Panc1 (cell line): ENCODE measurements at regions not wholly inside any gene's neighbourhood (a gene's known extent, or its start where the extent isn't known, plus 50 kb on each side); places are given as distances from the start of the nearest gene placed in this dataset.

Experiments used
- ATAC-seq: fragments of 200-7000 bp; cut with Tn5 transposase; 2 replicates; pipeline ENCODE4 v1.9.1; 2020; ENCODE audit warnings: mild to moderate bottlenecking, moderate library complexity
- BruUV-seq: library from RNA; stranded (reverse); fragments of 400-500 nt; replicated peaks from 2 replicates; lab custom pipeline; 2021; lab: Mats Ljungman, UMichigan
- CTCF ChIA-PET: fragments of 300-600 bp; sonication (Branson Sonifier 250); formaldehyde crosslinking; loops from one replicate; lab custom pipeline; 2022; ENCODE audit warnings: antibody characterized with exemption; lab: Charles Lee
- POLR2A ChIA-PET: fragments of 300-600 bp; sonication (Branson Sonifier 250); formaldehyde crosslinking; loops from one replicate; lab custom pipeline; 2022; ENCODE audit warnings: antibody characterized with exemption; lab: Charles Lee
- DNase-seq: peaks from one replicate; pipeline ENCODE4 v3.0.0-alpha.2; 2010; ENCODE audit warnings: low read depth, low spot score
- H3K27ac ChIP-seq: 2 replicates; pipeline ENCODE4 v1.5.1; 2011; ENCODE audit warnings: mild to moderate bottlenecking, low read length, inconsistent platforms
- H3K27me3 ChIP-seq: fragments of 200-500 bp; sonication (Bioruptor generic); 2 replicates; pipeline ENCODE4 v1.6.0; 2014; ENCODE audit warnings: low read length, inconsistent platforms; ENCODE audit not compliant: control insufficient read depth, insufficient read depth
- H3K36me3 ChIP-seq: fragments of 200-500 bp; sonication (Bioruptor generic); 2 replicates; pipeline ENCODE4 v1.5.1; 2014; ENCODE audit warnings: inconsistent platforms, mild to moderate bottlenecking, low read length, moderate library complexity; ENCODE audit not compliant: control insufficient read depth, insufficient read depth
- H3K4me1 ChIP-seq: 2 replicates; pipeline ENCODE4 v1.5.1; 2011; ENCODE audit warnings: inconsistent platforms, mild to moderate bottlenecking, low read length, moderate library complexity; ENCODE audit not compliant: control insufficient read depth, insufficient read depth
- H3K4me3 ChIP-seq, 2 experiments: 2 replicates each; pipeline ENCODE4 v1.5.1; 2011 to 2012; ENCODE audit warnings: low read depth in 2 of 2, low read length in 2 of 2, mild to moderate bottlenecking in 2 of 2, inconsistent platforms in 1 of 2, moderate library complexity in 1 of 2
- H3K9me3 ChIP-seq: fragments of 200-500 bp; sonication (Bioruptor generic); 2 replicates; pipeline ENCODE4 v1.5.1; 2014; ENCODE audit warnings: low read depth, mild to moderate bottlenecking, inconsistent platforms, low read length, moderate library complexity; ENCODE audit not compliant: control insufficient read depth, insufficient read depth
- POLR2AphosphoS5 ChIP-seq: IDR thresholded peaks from 2 replicates; pipeline ENCODE4 v1.6.1; 2012; ENCODE audit warnings: mild to moderate bottlenecking, low read depth, low read length, moderate library complexity
- REST ChIP-seq, 2 experiments: IDR thresholded peaks; 2 replicates each; pipeline ENCODE4 v1.6.1; 2011 to 2012; ENCODE audit warnings: low read depth in 2 of 2, control low read depth in 1 of 2, low read length in 1 of 2, mild to moderate bottlenecking in 1 of 2, moderate library complexity in 1 of 2; ENCODE audit not compliant: insufficient read depth in 1 of 2
- SIN3A ChIP-seq: IDR thresholded peaks from 2 replicates; pipeline ENCODE4 v1.6.1; 2012; ENCODE audit warnings: low read depth, mild to moderate bottlenecking, low read length, moderate library complexity, borderline replicate concordance; ENCODE audit not compliant: insufficient read depth
- TCF7L2 ChIP-seq: IDR thresholded peaks from 2 replicates; pipeline ENCODE4 v1.6.1; 2011; ENCODE audit warnings: mild to moderate bottlenecking, low read depth, low read length, inconsistent platforms
- in situ Hi-C: cut with HindIII; loops from 2 replicates; pipeline ENCODE4 v1.10.0; 2016; ENCODE audit warnings: low sequenced_read_pairs, low pct_unique_long_range_greater_than_20kb
- intact Hi-C: fragments of 100-400 bp; cut with micrococcal nuclease; formaldehyde crosslinking; loops from one replicate; pipeline ENCODE4 v1.10.0; 2022; ENCODE audit not compliant: unreplicated experiment
- TF ChIP-seq, protein P1 (sequence below): fragments of 450-650 bp; IDR thresholded peaks from 2 replicates; pipeline ENCODE4 v1.5.1; 2017; ENCODE audit warnings: mild to moderate bottlenecking

DNA sequence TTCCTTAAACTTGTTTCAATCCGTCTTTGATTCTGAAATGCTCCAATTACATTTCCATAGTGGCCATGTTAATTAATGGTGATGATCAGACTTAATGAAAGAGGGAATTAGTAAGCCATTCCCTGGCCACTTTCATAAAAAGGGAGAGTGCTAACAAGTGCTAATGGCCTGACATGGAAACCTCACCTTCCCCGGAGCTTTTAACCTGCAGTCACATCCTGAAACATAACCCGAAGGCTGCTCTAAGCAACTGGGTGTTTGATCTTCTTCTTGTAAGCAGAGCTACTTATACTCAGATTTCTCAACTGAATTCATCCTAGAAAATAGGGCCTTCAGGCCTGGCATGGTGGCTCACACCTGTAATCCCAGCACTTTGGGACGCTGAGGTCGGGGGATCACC, 67.1 kb upstream of the ZMYND8 start:
- POLR2A ChIA-PET: no interaction called here
- no TSS peak for BruUV-seq
- H3K4me1 ChIP-seq: no peaks in the 10 kb centered on the region
- no peaks in the 10 kb centered on the region for H3K36me3 ChIP-seq
- no peak overlapping the region for H3K27ac ChIP-seq
- ATAC-seq (no peak), DNase-seq (no peak)
- in situ Hi-C loops (no loop called here), intact Hi-C loops (no loop called here)
- no peaks in the 10 kb centered on the region for H3K9me3 ChIP-seq
- TF ChIP-seq POLR2AphosphoS5 (no peak), REST (IDR thresholded peaks at IDR 0.05; ENCODE audit: insufficient read depth in 1 of 2, low read depth in 2 of 2, low read length in 1 of 2) (no peak), SIN3A (no peak), TCF7L2 (no peak)
- TF ChIP-seq, protein P1, sequence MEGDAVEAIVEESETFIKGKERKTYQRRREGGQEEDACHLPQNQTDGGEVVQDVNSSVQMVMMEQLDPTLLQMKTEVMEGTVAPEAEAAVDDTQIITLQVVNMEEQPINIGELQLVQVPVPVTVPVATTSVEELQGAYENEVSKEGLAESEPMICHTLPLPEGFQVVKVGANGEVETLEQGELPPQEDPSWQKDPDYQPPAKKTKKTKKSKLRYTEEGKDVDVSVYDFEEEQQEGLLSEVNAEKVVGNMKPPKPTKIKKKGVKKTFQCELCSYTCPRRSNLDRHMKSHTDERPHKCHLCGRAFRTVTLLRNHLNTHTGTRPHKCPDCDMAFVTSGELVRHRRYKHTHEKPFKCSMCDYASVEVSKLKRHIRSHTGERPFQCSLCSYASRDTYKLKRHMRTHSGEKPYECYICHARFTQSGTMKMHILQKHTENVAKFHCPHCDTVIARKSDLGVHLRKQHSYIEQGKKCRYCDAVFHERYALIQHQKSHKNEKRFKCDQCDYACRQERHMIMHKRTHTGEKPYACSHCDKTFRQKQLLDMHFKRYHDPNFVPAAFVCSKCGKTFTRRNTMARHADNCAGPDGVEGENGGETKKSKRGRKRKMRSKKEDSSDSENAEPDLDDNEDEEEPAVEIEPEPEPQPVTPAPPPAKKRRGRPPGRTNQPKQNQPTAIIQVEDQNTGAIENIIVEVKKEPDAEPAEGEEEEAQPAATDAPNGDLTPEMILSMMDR: no peak
- no peaks in the 10 kb centered on the region for H3K27me3 ChIP-seq
- CTCF ChIA-PET: no interaction called here
- H3K4me3 ChIP-seq: no peak overlapping the region

DNA sequence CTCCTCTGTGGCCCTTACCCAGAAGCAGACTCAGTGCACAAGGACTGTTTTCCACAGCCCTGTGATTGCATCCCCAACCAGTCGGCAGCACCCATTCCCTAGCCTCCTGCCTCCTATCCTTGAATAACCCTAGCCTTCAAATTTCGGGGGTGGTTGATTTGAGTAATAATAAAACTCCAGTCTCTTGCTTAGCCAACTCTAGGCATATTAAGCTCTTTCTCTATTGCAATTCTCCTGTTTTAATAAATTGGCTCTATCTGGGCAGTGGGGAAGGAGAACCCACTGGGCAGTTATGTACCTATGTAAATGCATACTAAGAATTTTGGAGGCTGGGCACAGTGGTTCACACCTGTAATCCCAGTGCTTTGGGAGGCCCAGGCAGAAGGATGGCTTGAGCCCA, 70.6 kb upstream of the ZMYND8 start:
- no peak overlapping the region for H3K27ac ChIP-seq
- TF ChIP-seq REST (IDR thresholded peaks at IDR 0.05; ENCODE audit: insufficient read depth in 1 of 2, low read depth in 2 of 2, low read length in 1 of 2) (no peak), SIN3A (no peak), POLR2AphosphoS5 (no peak), TCF7L2 (no peak)
- TF ChIP-seq, protein P1: no peak
- no peaks in the 10 kb centered on the region for H3K36me3 ChIP-seq
- CTCF ChIA-PET: no interaction called here
- in situ Hi-C loops: no loop called here
- peaks cover 1% of the 10 kb centered on the region; the same call in 1 of the 2 replicates for H3K4me1 ChIP-seq
- no peak overlapping the region for H3K4me3 ChIP-seq
- BruUV-seq: no TSS peak
- DNase-seq: no peak
- no peaks in the 10 kb centered on the region for H3K9me3 ChIP-seq
- POLR2A ChIA-PET: no interaction called here
- H3K27me3 ChIP-seq: no peaks in the 10 kb centered on the region
- intact Hi-C loops: no loop called here
- no peak for ATAC-seq
